H9 (cell line): ENCODE measurements at regions not wholly inside any gene's neighbourhood (a gene's known extent, or its start where the extent isn't known, plus 50 kb on each side); places are given as distances from the start of the nearest gene placed in this dataset.

Source experiments
- DNase-seq: peaks from one replicate; pipeline ENCODE4 v3.0.0-alpha.2; 2017
- H2AFZ ChIP-seq: one replicate; pipeline ENCODE4 v1.6.1; 2013; ENCODE audit warnings: mild to moderate bottlenecking, low read length, control low read depth, moderate library complexity
- H2AK5ac ChIP-seq: 2 replicates; pipeline ENCODE4 v1.6.1; 2013; ENCODE audit warnings: low read length, control low read depth, mixed read lengths; ENCODE audit not compliant: insufficient read length
- H2BK120ac ChIP-seq: one replicate; pipeline ENCODE4 v1.6.1; 2013; ENCODE audit warnings: low read depth, mild to moderate bottlenecking, low read length, control low read depth, inconsistent platforms; ENCODE audit not compliant: poor library complexity, severe bottlenecking
- H2BK12ac ChIP-seq: 2 replicates; pipeline ENCODE4 v1.6.1; 2013; ENCODE audit warnings: low read length, control low read depth, mixed read lengths, low read depth; ENCODE audit not compliant: insufficient read length
- H2BK15ac ChIP-seq: 2 replicates; pipeline ENCODE4 v1.6.1; 2013; ENCODE audit warnings: low read depth, low read length, control low read depth
- H2BK20ac ChIP-seq: one replicate; pipeline ENCODE4 v1.6.1; 2013; ENCODE audit warnings: low read depth, mild to moderate bottlenecking, low read length, control low read depth, inconsistent platforms; ENCODE audit not compliant: poor library complexity, severe bottlenecking
- H2BK5ac ChIP-seq: 2 replicates; pipeline ENCODE4 v1.6.1; 2013; ENCODE audit warnings: low read length, control low read depth, mixed read lengths; ENCODE audit not compliant: insufficient read length
- H3K14ac ChIP-seq: 2 replicates; pipeline ENCODE4 v1.6.1; 2013; ENCODE audit warnings: low read length, control low read depth; ENCODE audit not compliant: insufficient read depth
- H3K18ac ChIP-seq: 2 replicates; pipeline ENCODE4 v1.6.1; 2013; ENCODE audit warnings: low read depth, mild to moderate bottlenecking, mixed read lengths, low read length, control low read depth; ENCODE audit not compliant: insufficient read length
- H3K23ac ChIP-seq: 2 replicates; pipeline ENCODE4 v1.6.1; 2013; ENCODE audit warnings: low read length, control low read depth, mixed read lengths, low read depth; ENCODE audit not compliant: insufficient read length
- H3K23me2 ChIP-seq: 2 replicates; pipeline ENCODE4 v1.6.1; 2013; ENCODE audit warnings: low read depth, mild to moderate bottlenecking, mixed read lengths, low read length, control low read depth; ENCODE audit not compliant: insufficient read length, poor library complexity, severe bottlenecking
- H3K27ac ChIP-seq: 2 replicates; pipeline ENCODE4 v1.5.1; 2013; ENCODE audit warnings: low read length, control low read depth, mixed read lengths, low read depth; ENCODE audit not compliant: insufficient read length
- H3K27me3 ChIP-seq: 2 replicates; pipeline ENCODE4 v1.6.1; 2013; ENCODE audit warnings: low read length, control low read depth, inconsistent platforms; ENCODE audit not compliant: insufficient read depth
- H3K4ac ChIP-seq: 2 replicates; pipeline ENCODE4 v1.6.1; 2013; ENCODE audit warnings: low read depth, mild to moderate bottlenecking, control low read depth, inconsistent platforms, low read length, moderate library complexity
- H3K4me1 ChIP-seq: 2 replicates; pipeline ENCODE4 v1.6.1; 2013; ENCODE audit warnings: low read length, control low read depth, inconsistent platforms; ENCODE audit not compliant: insufficient read depth
- H3K4me2 ChIP-seq: 2 replicates; pipeline ENCODE4 v1.6.1; 2013; ENCODE audit warnings: low read length, control low read depth, mixed read lengths; ENCODE audit not compliant: insufficient read length, insufficient read depth
- H3K56ac ChIP-seq: 2 replicates; pipeline ENCODE4 v1.6.1; 2013; ENCODE audit warnings: low read depth, mild to moderate bottlenecking, mixed read lengths, low read length, control low read depth; ENCODE audit not compliant: insufficient read length
- H3K79me1 ChIP-seq: 2 replicates; pipeline ENCODE4 v1.6.1; 2013; ENCODE audit warnings: low read depth, mild to moderate bottlenecking, moderate library complexity, low read length, control low read depth, inconsistent platforms; ENCODE audit not compliant: insufficient read depth, poor library complexity, severe bottlenecking
- H3K79me2 ChIP-seq: 2 replicates; pipeline ENCODE4 v1.6.1; 2013; ENCODE audit warnings: low read length, control low read depth, inconsistent platforms; ENCODE audit not compliant: insufficient read depth
- H3K9ac ChIP-seq: 2 replicates; pipeline ENCODE4 v1.6.1; 2013; ENCODE audit warnings: low read length, control low read depth, mixed read lengths; ENCODE audit not compliant: insufficient read length; ENCODE audit errors: extremely low read depth
- H3K9me3 ChIP-seq: one replicate; pipeline ENCODE4 v1.6.1; 2013; ENCODE audit warnings: low read depth, low read length, inconsistent platforms; ENCODE audit not compliant: control insufficient read depth
- H3T11ph ChIP-seq: one replicate; pipeline ENCODE4 v1.6.1; 2013; ENCODE audit warnings: mild to moderate bottlenecking, low read length, control low read depth, inconsistent platforms
- H4K20me1 ChIP-seq: one replicate; pipeline ENCODE4 v1.6.1; 2013; ENCODE audit not compliant: control insufficient read depth, insufficient read length, insufficient read depth
- H4K5ac ChIP-seq: 2 replicates; pipeline ENCODE4 v1.6.1; 2013; ENCODE audit warnings: low read depth, mild to moderate bottlenecking, mixed read lengths, low read length, control low read depth; ENCODE audit not compliant: insufficient read length
- H4K8ac ChIP-seq: replicated peaks from 2 replicates; pipeline ENCODE4 v1.6.1; 2013; ENCODE audit warnings: low read length, control low read depth, mixed read lengths, low read depth; ENCODE audit not compliant: insufficient read length
- H4K91ac ChIP-seq: 2 replicates; pipeline ENCODE4 v1.6.1; 2013; ENCODE audit warnings: low read depth, mild to moderate bottlenecking, moderate library complexity, mixed read lengths, low read length, control low read depth; ENCODE audit not compliant: insufficient read length
- H3K27ac Mint-ChIP-seq, 3 experiments: 2 replicates in 2 of 3; 3 replicates in 1 of 3; pipeline ENCODE4 v1.8.0; 2020 to 2021; ENCODE audit warnings: mixed read lengths in 3 of 3, mild to moderate bottlenecking in 1 of 3, moderate library complexity in 1 of 3
- H3K27me3 Mint-ChIP-seq: 2 replicates; pipeline ENCODE4 v1.8.0; 2021; ENCODE audit warnings: low read depth, mild to moderate bottlenecking, moderate library complexity, mixed read lengths
- H3K36me3 Mint-ChIP-seq, 3 experiments: 2 replicates in 2 of 3; 3 replicates in 1 of 3; pipeline ENCODE4 v1.8.0; 2020 to 2021; ENCODE audit warnings: low read depth in 3 of 3, mixed read lengths in 3 of 3; ENCODE audit not compliant: insufficient read depth in 1 of 3
- H3K4me1 Mint-ChIP-seq, 2 experiments: 2 replicates each; pipeline ENCODE4 v1.8.0; 2020; ENCODE audit warnings: mixed read lengths in 2 of 2
- H3K4me3 Mint-ChIP-seq, 2 experiments: 2 replicates in 1 of 2; 3 replicates in 1 of 2; pipeline ENCODE4 v1.8.0; 2020 to 2021; ENCODE audit warnings: mild to moderate bottlenecking in 2 of 2, mixed read lengths in 2 of 2, moderate library complexity in 1 of 2
- H3K9me3 Mint-ChIP-seq, 2 experiments: 2 replicates in 1 of 2; 3 replicates in 1 of 2; pipeline ENCODE4 v1.8.0; 2020; ENCODE audit warnings: mild to moderate bottlenecking in 2 of 2, mixed read lengths in 2 of 2, moderate library complexity in 1 of 2
- WGBS: extraction: QIAGEN DNeasy Blood & Tissue Kit; methylation state at CpG from one replicate; pipeline ENCODE4 v1.1.7; 2013; ENCODE audit warnings: missing lambda C conversion rate, low lambda C conversion rate, mixed read lengths; ENCODE audit not compliant: insufficient read length; ENCODE audit errors: extremely low coverage; 5-methylcytosine and 5-hydroxymethylcytosine counted together
- TF ChIP-seq, protein P1 (sequence below): fragments of 200-600 bp; sonication (generic); conservative IDR thresholded peaks from 3 replicates; pipeline ENCODE4 v1.8.0; 2021; ENCODE audit warnings: antibody characterized with exemption, mild to moderate bottlenecking

GRCh38 chr20:1813674-1814635 is 81.3 kb upstream of the SIRPA start:
- peaks cover 54 to 66% of the 10 kb centered on the region in 2 experiments for H3K4me1 Mint-ChIP-seq
- Histone ChIP-seq H3K23me2 (no peaks in the 10 kb centered on the region), H2AK5ac (no peak overlapping the region), H3K4me1 (peaks cover 13% of the 10 kb centered on the region; the same call in 1 of the 2 replicates), H2BK5ac (no peak overlapping the region), H3K9ac (no peak overlapping the region), H4K5ac (no peak overlapping the region), H2BK20ac (no peak overlapping the region), H3T11ph (no peak overlapping the region), H3K79me1 (no peaks in the 10 kb centered on the region), H2BK120ac (no peak overlapping the region), H3K18ac (no peak overlapping the region), H2BK12ac (no peak overlapping the region), H3K79me2 (no peaks in the 10 kb centered on the region), H4K20me1 (no peaks in the 10 kb centered on the region), H3K9me3 (no peaks in the 10 kb centered on the region), H3K23ac (no peak overlapping the region), H3K27me3 (no peaks in the 10 kb centered on the region; the same call in 1 of the 2 replicates), H3K27ac (no peak overlapping the region), H3K4me2 (no peak overlapping the region), H4K91ac (no peak overlapping the region), H3K14ac (no peak overlapping the region), H4K8ac (no peak overlapping the region), H2AFZ (no peak overlapping the region), H3K4ac (no peak overlapping the region), H2BK15ac (no peak overlapping the region), H3K56ac (no peak overlapping the region)
- TF ChIP-seq, protein P1, sequence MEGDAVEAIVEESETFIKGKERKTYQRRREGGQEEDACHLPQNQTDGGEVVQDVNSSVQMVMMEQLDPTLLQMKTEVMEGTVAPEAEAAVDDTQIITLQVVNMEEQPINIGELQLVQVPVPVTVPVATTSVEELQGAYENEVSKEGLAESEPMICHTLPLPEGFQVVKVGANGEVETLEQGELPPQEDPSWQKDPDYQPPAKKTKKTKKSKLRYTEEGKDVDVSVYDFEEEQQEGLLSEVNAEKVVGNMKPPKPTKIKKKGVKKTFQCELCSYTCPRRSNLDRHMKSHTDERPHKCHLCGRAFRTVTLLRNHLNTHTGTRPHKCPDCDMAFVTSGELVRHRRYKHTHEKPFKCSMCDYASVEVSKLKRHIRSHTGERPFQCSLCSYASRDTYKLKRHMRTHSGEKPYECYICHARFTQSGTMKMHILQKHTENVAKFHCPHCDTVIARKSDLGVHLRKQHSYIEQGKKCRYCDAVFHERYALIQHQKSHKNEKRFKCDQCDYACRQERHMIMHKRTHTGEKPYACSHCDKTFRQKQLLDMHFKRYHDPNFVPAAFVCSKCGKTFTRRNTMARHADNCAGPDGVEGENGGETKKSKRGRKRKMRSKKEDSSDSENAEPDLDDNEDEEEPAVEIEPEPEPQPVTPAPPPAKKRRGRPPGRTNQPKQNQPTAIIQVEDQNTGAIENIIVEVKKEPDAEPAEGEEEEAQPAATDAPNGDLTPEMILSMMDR, result no peak
- peaks cover 35% of the 10 kb centered on the region for H3K27me3 Mint-ChIP-seq
- DNase-seq, result no peak
- H3K9me3 Mint-ChIP-seq, result no peaks in the 10 kb centered on the region
- H3K27ac Mint-ChIP-seq, result no peak overlapping the region
- no CpG with 5 or more reads among the region's 13 CpGs for WGBS
- H3K4me3 Mint-ChIP-seq, result no peak overlapping the region
- H3K36me3 Mint-ChIP-seq, result no peaks in the 10 kb centered on the region
